ENCODE measurements at regions not wholly inside any gene's neighbourhood (a gene's known extent, or its start where the extent isn't known, plus 50 kb on each side); places are given as distances from the start of the nearest gene placed in this dataset.
"Not testable (repeated sequence)": the region's sequence is repeated elsewhere in the genome, so short reads cannot be mapped to it uniquely, and the experiment has no call there.

- DNase-seq (ENCODE audit: low read depth): no peak
- in situ Hi-C loops (cut with HindIII; ENCODE audit: low pct_unique_long_range_greater_than_20kb, low sequenced_read_pairs): no loop called here
Observed at GRCh38 chr10:107545717-107546116, 381.2 kb upstream of the SORCS1 start.

- no peak for DNase-seq (ENCODE audit: low read depth)
- in situ Hi-C loops (cut with HindIII; ENCODE audit: low pct_unique_long_range_greater_than_20kb, low sequenced_read_pairs): no loop called here
Observed at GRCh38 chr10:107544706-107545520, 380.4 kb upstream of the SORCS1 start.

GRCh38 chr10:107542607-107543006 is 378.1 kb upstream of the SORCS1 start:
- DNase-seq (ENCODE audit: low read depth): no peak
- in situ Hi-C loops (cut with HindIII; ENCODE audit: low pct_unique_long_range_greater_than_20kb, low sequenced_read_pairs): no loop called here

GRCh38 chr10:107542016-107542415 is 377.5 kb upstream of the SORCS1 start:
- in situ Hi-C loops (cut with HindIII; ENCODE audit: low pct_unique_long_range_greater_than_20kb, low sequenced_read_pairs): no loop called here

GRCh38 chr10:107540981-107541380 is 376.5 kb upstream of the SORCS1 start:
- in situ Hi-C loops (cut with HindIII; ENCODE audit: low pct_unique_long_range_greater_than_20kb, low sequenced_read_pairs): no loop called here
- no peak for DNase-seq (ENCODE audit: low read depth)

More at GRCh38 chr10:107542016-107542415, 377.5 kb upstream of the SORCS1 start:
- no peak for DNase-seq (ENCODE audit: low read depth)

- no peak for DNase-seq (ENCODE audit: low read depth)
- in situ Hi-C loops (cut with HindIII; ENCODE audit: low pct_unique_long_range_greater_than_20kb, low sequenced_read_pairs): no loop called here
Observed at GRCh38 chr10:107529350-107529749, 364.8 kb upstream of the SORCS1 start.

- in situ Hi-C loops (cut with HindIII; ENCODE audit: low pct_unique_long_range_greater_than_20kb, low sequenced_read_pairs): no loop called here
- no peak for DNase-seq (ENCODE audit: low read depth)
Observed at GRCh38 chr10:107520348-107520747, 355.8 kb upstream of the SORCS1 start.

GRCh38 chr10:107517811-107518210 is 353.3 kb upstream of the SORCS1 start:
- in situ Hi-C loops (cut with HindIII; ENCODE audit: low pct_unique_long_range_greater_than_20kb, low sequenced_read_pairs): no loop called here
- no peak for DNase-seq (ENCODE audit: low read depth)

GRCh38 chr10:107516349-107516748 is 351.8 kb upstream of the SORCS1 start:
- in situ Hi-C loops (cut with HindIII; ENCODE audit: low pct_unique_long_range_greater_than_20kb, low sequenced_read_pairs): no loop called here
- DNase-seq (ENCODE audit: low read depth): no peak

- in situ Hi-C loops (cut with HindIII; ENCODE audit: low pct_unique_long_range_greater_than_20kb, low sequenced_read_pairs); DNase-seq (ENCODE audit: low read depth): not testable (repeated sequence)
Observed at GRCh38 chr10:107504011-107504410, 339.5 kb upstream of the SORCS1 start.

GRCh38 chr10:107502229-107502985 is 337.9 kb upstream of the SORCS1 start:
- DNase-seq (ENCODE audit: low read depth): no peak
- in situ Hi-C loops (cut with HindIII; ENCODE audit: low pct_unique_long_range_greater_than_20kb, low sequenced_read_pairs): no loop called here

- in situ Hi-C loops (cut with HindIII; ENCODE audit: low pct_unique_long_range_greater_than_20kb, low sequenced_read_pairs): no loop called here
- DNase-seq (ENCODE audit: low read depth): no peak
Observed at GRCh38 chr10:107498983-107499382, 334.5 kb upstream of the SORCS1 start.

GRCh38 chr10:107497024-107497423 is 332.5 kb upstream of the SORCS1 start:
- in situ Hi-C loops (cut with HindIII; ENCODE audit: low pct_unique_long_range_greater_than_20kb, low sequenced_read_pairs): no loop called here
- no peak for DNase-seq (ENCODE audit: low read depth)

GRCh38 chr10:107496594-107496993 is 332.1 kb upstream of the SORCS1 start:
- DNase-seq (ENCODE audit: low read depth): no peak
- in situ Hi-C loops (cut with HindIII; ENCODE audit: low pct_unique_long_range_greater_than_20kb, low sequenced_read_pairs): no loop called here

- DNase-seq (ENCODE audit: low read depth): no peak
- in situ Hi-C loops (cut with HindIII; ENCODE audit: low pct_unique_long_range_greater_than_20kb, low sequenced_read_pairs): no loop called here
Observed at GRCh38 chr10:107492389-107492788, 327.9 kb upstream of the SORCS1 start.

GRCh38 chr10:107490389-107490788 is 325.9 kb upstream of the SORCS1 start:
- in situ Hi-C loops (cut with HindIII; ENCODE audit: low pct_unique_long_range_greater_than_20kb, low sequenced_read_pairs): no loop called here

GRCh38 chr10:107487284-107487683 is 322.8 kb upstream of the SORCS1 start:
- in situ Hi-C loops (cut with HindIII; ENCODE audit: low pct_unique_long_range_greater_than_20kb, low sequenced_read_pairs): no loop called here
- DNase-seq (ENCODE audit: low read depth): no peak

More at GRCh38 chr10:107490389-107490788, 325.9 kb upstream of the SORCS1 start:
- no peak for DNase-seq (ENCODE audit: low read depth)

- in situ Hi-C loops (cut with HindIII; ENCODE audit: low pct_unique_long_range_greater_than_20kb, low sequenced_read_pairs): no loop called here
- DNase-seq (ENCODE audit: low read depth): no peak
Observed at GRCh38 chr10:107485019-107485418, 320.5 kb upstream of the SORCS1 start.

GRCh38 chr10:107481881-107482280 is 317.4 kb upstream of the SORCS1 start:
- no peak for DNase-seq (ENCODE audit: low read depth)
- in situ Hi-C loops (cut with HindIII; ENCODE audit: low pct_unique_long_range_greater_than_20kb, low sequenced_read_pairs): no loop called here
